OCI-LY7 (cell line): ENCODE measurements at regions not wholly inside any gene's neighbourhood (a gene's known extent, or its start where the extent isn't known, plus 50 kb on each side); places are given as distances from the start of the nearest gene placed in this dataset.

Source experiments
- CTCF ChIP-seq: fragments of 200-600 bp; sonication (generic); conservative IDR thresholded peaks from 2 replicates; pipeline ENCODE4 v1.5.1; 2014; ENCODE audit warnings: mild to moderate bottlenecking, antibody characterized with exemption, low read length, moderate library complexity, mixed read lengths
- EZH2phosphoT487 ChIP-seq: fragments of 200-600 bp; sonication (generic); IDR thresholded peaks from 2 replicates; pipeline ENCODE4 v1.6.1; 2018; ENCODE audit warnings: low read depth, borderline replicate concordance, mild to moderate bottlenecking, mixed run types, antibody characterized with exemption, low read length, moderate library complexity, mixed read lengths

GRCh38 chr15:31786360-31786759 lies 244.0 kb upstream of the CHRNA7 start:
- TF ChIP-seq CTCF: no peak
- no peak for TF ChIP-seq EZH2phosphoT487
